ENCODE measurements at regions not wholly inside any gene's neighbourhood (a gene's known extent, or its start where the extent isn't known, plus 50 kb on each side); places are given as distances from the start of the nearest gene placed in this dataset.

DNA sequence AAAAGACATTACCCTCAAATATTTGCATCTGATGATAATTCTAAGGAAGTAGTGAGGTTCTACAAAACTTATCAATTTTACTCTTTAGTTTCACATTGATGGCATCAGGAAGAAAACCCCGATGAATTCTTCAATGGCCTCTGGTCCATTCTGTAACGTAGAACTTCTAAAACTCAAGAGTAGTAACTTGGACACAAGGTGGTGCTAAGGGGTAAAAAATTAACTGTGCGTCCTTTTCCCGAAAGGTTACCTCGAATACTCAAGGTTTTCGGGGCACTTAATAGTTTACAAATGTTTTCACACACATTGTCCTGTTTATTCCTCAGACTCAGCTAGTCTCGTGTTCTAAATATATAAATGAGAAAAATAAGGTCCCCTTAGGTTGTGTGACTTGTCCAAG, 517.3 kb upstream of the ZFHX3 start:
- no peak overlapping the region for H3K27ac ChIP-seq
- intact Hi-C loops (cut with DNase I) = loop anchor here in 9 of 10 donors (2.0 to 10.0 kb wide), 8 partner anchors 310 to 392 kb away; no protein-coding TSS in a partner anchor
- DNase-seq (no peak), ATAC-seq (no peak)
- H3K4me1 ChIP-seq = no peaks in the 10 kb centered on the region
- H3K36me3 ChIP-seq = no peaks in the 10 kb centered on the region
- 58 to 63% (median 61%) methylated on average over 7 of the region's 7 CpGs for WGBS, 4 donors
- H3K4me3 ChIP-seq = no peak overlapping the region
- H3K27me3 ChIP-seq = peaks cover 0 to 10% (median 5%) of the 10 kb centered on the region in 9 donors
- H3K9me3 ChIP-seq = no peaks in the 10 kb centered on the region
- TF ChIP-seq, protein P1, sequence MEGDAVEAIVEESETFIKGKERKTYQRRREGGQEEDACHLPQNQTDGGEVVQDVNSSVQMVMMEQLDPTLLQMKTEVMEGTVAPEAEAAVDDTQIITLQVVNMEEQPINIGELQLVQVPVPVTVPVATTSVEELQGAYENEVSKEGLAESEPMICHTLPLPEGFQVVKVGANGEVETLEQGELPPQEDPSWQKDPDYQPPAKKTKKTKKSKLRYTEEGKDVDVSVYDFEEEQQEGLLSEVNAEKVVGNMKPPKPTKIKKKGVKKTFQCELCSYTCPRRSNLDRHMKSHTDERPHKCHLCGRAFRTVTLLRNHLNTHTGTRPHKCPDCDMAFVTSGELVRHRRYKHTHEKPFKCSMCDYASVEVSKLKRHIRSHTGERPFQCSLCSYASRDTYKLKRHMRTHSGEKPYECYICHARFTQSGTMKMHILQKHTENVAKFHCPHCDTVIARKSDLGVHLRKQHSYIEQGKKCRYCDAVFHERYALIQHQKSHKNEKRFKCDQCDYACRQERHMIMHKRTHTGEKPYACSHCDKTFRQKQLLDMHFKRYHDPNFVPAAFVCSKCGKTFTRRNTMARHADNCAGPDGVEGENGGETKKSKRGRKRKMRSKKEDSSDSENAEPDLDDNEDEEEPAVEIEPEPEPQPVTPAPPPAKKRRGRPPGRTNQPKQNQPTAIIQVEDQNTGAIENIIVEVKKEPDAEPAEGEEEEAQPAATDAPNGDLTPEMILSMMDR (IDR thresholded peaks at IDR 0.05) = peak in 7 of 12 donors; percentile 14 to 45 (median 39)
- no peak for TF ChIP-seq POLR2A (IDR thresholded peaks at IDR 0.05)

DNA sequence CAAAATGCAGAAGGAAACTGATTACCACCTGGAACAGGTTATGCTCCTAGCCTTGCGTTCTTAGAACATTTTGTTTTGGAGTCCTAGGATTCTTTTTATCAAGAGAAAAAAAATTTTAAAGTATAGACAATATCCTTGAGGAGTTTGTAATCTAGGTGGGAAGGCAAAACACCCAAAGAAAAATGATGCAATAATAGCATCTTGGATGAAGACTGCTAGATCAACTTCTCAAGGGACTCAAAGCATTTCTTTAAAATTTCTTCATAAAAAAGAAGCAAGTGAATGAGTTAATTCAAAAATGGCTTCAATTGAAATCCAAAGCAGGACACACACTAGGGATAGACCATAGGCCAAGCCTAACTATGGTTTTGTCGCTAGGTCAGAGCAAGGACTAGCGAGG, 515.8 kb upstream of the ZFHX3 start:
- Histone ChIP-seq H3K4me3 (no peak overlapping the region), H3K27me3 (peaks cover 0 to 6% (median 3%) of the 10 kb centered on the region in 9 donors), H3K27ac (no peak overlapping the region), H3K36me3 (no peaks in the 10 kb centered on the region), H3K9me3 (no peaks in the 10 kb centered on the region), H3K4me1 (no peaks in the 10 kb centered on the region)
- WGBS, 4 donors = 95 to 98% (median 96%) methylated on average over 3 of the region's 3 CpGs
- intact Hi-C loops (cut with DNase I) = loop anchor here in 7 of 10 donors (2.0 to 10.0 kb wide), 6 partner anchors 311 to 394 kb away; no protein-coding TSS in a partner anchor
- ATAC-seq (no peak), DNase-seq (no peak)
- TF ChIP-seq, protein P1 (IDR thresholded peaks at IDR 0.05) = no peak
- TF ChIP-seq POLR2A (IDR thresholded peaks at IDR 0.05) = no peak

DNA sequence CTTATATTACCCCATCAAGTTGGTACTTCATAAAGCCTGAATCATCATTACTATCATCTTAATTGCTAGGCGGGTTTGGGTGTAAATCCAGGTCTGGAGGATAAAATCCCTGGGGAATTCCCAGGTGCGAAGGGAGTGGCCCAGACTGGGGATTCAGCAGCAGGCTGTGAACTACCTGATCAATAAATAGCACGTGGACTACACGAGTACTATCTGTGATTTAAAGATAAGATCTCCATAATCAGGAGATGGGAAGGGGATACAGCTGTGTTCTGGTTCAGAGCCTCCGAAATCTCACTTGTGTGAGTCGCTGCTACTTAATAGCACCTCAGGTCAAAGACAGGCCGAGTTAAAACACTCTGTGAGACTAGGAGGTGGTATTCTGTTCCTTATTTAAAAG, 512.6 kb upstream of the ZFHX3 start:
- no peaks in the 10 kb centered on the region for H3K27me3 ChIP-seq
- H3K27ac ChIP-seq = no peak overlapping the region
- DNase-seq (no peak), ATAC-seq (no peak)
- no peak overlapping the region for H3K4me3 ChIP-seq
- H3K36me3 ChIP-seq = no peaks in the 10 kb centered on the region
- no peaks in the 10 kb centered on the region for H3K9me3 ChIP-seq
- no peaks in the 10 kb centered on the region for H3K4me1 ChIP-seq
- WGBS, 4 donors = 61 to 73% (median 68%) methylated on average over 6 to 7 of the region's 7 CpGs
- TF ChIP-seq POLR2A (IDR thresholded peaks at IDR 0.05) = no peak
- TF ChIP-seq, protein P1 (IDR thresholded peaks at IDR 0.05) = no peak
- intact Hi-C loops (cut with DNase I) = loop anchor here in 5 of 10 donors (5.0 to 10.0 kb wide), 4 partner anchors 314 to 397 kb away; no protein-coding TSS in a partner anchor

DNA sequence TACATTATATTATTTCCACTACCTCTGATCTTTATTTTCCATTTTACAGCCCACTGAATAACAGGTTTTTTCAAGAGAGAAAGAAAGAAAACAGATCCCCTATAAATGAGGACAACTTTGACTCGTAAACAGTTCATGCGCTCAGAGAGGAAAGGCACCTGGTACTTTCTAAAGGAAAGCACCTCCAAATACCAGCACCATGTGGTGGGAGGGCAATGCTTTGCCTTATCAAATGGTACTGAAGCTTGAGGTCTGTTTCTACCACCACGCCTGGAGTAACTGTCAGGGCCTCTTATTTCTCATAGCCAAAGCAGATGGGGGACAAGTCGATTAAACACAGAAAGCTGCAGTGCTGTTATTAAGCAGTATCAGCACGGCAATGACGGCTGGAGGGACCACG, 510.3 kb upstream of the ZFHX3 start:
- Histone ChIP-seq H3K4me3 (no peak overlapping the region), H3K9me3 (no peaks in the 10 kb centered on the region), H3K36me3 (no peaks in the 10 kb centered on the region), H3K27me3 (peaks cover 0 to 5% (median 0%) of the 10 kb centered on the region in 9 donors), H3K4me1 (no peaks in the 10 kb centered on the region), H3K27ac (no peak overlapping the region)
- intact Hi-C loops (cut with DNase I) = no loop called here
- WGBS, 4 donors = 85 to 88% (median 86%) methylated on average over 7 of the region's 7 CpGs
- no peak for DNase-seq
- TF ChIP-seq, protein P1 (IDR thresholded peaks at IDR 0.05) = no peak
- no peak for TF ChIP-seq POLR2A (IDR thresholded peaks at IDR 0.05)
- ATAC-seq = no peak
